Fibroblast of peridontal ligament (primary cell): ENCODE measurements at regions not wholly inside any gene's neighbourhood (a gene's known extent, or its start where the extent isn't known, plus 50 kb on each side); places are given as distances from the start of the nearest gene placed in this dataset.

ENCODE experiments used
- DNase-seq: peaks from one replicate; pipeline ENCODE4 v3.0.0-alpha.2; 2010; ENCODE audit errors: extremely low read depth

- no peak for DNase-seq
These were observed 50.2 kb upstream of the BCL11A start for GRCh38 chr2:60603533-60604190.

- DNase-seq: no peak
These were observed 51.1 kb upstream of the BCL11A start for GRCh38 chr2:60604486-60605064.

GRCh38 chr2:60605866-60606265 is 52.4 kb upstream of the BCL11A start:
- DNase-seq: no peak

GRCh38 chr2:60608679-60609078 is 55.2 kb upstream of the BCL11A start:
- no peak for DNase-seq

DNA sequence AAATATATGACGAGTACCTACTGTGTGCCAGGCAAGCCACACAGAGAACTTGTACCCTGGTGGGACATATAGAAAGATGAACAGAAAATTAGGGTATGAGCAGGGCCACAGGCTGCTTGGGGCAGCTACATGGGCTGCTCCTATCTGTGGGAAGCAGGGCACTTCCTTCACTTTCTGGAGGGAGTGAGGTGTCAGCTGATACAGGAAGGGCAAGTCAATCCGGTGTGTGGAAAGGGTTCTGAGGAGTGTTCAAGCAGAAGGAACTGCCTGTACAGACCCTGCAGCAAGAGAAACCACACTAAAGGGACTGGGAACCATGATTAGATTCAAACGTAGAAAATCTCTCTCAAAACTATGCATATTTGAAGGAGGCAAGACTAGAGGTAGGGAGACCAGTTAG is 58.6 kb upstream of the BCL11A start:
- no peak for DNase-seq

GRCh38 chr2:60614319-60614718 is 60.9 kb upstream of the BCL11A start:
- no peak for DNase-seq

DNA sequence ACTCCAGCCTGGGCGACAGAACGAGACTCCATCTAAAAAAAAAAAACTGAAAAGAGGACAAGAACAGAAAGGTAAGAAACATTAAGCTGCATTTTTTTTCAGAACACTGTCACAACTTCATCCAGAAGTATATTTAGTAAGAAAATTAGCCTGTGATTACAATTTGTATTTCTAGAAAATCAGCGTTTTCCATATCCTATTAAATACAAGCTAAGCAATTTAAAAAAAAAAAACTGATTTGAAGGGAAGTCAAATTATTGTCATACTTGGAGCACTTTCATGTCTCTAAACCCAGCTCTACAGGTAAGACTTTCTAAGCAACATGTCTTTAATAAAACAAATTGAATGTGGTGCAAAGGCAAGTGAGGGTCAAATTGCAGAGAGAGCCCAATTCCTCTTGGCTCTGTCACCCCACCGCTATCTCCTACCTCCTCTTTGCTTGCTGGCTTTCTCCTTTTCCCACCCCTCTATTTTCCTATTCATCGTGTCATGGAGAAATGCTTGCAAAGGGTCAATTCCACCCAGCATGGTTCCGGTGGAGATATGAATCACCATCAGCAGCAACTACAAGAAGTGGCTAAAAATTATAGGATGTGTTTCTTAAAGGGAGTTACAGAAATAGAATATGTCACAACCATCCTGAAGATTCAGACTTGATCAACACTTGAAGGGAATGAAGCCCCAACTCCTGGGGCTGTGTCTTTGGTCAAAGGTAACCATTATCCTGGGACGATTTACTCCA is 68.4 kb upstream of the BCL11A start:
- DNase-seq: no peak

DNA sequence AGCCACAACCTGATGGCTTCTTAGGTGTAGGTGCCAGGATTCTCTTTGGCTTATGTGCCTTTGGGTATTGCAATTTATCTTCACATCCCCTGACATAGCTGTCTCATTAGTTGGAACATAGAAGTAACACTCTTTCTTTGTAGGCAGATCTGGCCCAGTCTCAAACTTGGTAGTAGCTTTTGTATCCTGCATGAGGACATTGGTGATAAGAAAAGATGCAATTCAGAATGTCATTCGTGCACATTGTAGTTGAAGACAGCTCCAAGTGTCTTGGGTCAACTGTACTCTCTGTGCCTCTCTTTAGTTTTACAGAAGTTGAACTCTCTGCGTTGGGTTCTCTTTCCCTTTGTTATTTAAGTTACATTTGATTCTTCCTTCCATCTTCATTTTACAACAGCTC is 69.6 kb upstream of the BCL11A start:
- no peak for DNase-seq

DNA sequence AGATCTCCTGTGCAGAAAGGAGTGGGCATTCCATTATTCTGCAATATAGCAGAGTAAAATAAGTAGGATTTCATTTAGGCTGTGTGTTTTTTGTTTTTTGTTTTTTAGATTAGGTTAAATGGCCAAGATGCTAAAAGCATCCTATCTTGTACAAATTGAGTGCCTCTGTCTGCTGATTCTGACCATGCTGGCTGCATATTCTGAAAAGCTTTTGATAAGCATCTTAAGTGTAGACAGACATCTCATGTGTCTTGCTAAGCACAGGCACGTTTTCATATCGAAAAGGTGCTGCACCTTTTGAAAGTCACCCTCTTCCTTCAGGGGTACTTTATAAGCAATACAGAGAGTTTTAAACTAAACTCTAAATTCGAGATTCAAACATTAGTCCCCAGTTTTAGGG is 74.0 kb upstream of the BCL11A start:
- no peak for DNase-seq

GRCh38 chr2:60628026-60628425 is 74.6 kb upstream of the BCL11A start:
- no peak for DNase-seq

- DNase-seq: no peak
These were observed 75.3 kb upstream of the BCL11A start for GRCh38 chr2:60628615-60629304.

- no peak for DNase-seq
These were observed 75.8 kb upstream of the BCL11A start for GRCh38 chr2:60629305-60629662.

- no peak for DNase-seq
These were observed 76.4 kb upstream of the BCL11A start for GRCh38 chr2:60629801-60630385.

GRCh38 chr2:60633615-60634014 is 80.2 kb upstream of the BCL11A start:
- DNase-seq: no peak

DNA sequence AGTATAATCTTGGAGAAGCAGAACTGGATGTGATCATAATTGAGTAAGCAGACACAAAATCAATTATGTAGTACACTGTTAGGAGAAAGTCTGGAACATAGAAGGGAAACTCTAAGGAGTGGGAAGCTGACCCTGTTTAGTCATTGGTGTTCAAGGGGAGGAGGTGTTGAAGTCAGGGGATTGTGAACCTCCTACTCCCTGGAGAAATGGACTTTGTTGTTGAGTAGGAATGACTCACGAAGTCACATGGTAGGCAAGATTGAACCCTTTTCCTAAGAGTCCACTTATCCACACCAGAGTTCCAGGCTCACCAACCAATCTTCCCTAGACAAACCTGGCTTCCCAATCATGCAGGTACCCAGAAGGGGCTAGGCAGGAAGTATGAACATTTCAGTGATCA is 81.0 kb upstream of the BCL11A start:
- DNase-seq: peak; percentile 1

DNA sequence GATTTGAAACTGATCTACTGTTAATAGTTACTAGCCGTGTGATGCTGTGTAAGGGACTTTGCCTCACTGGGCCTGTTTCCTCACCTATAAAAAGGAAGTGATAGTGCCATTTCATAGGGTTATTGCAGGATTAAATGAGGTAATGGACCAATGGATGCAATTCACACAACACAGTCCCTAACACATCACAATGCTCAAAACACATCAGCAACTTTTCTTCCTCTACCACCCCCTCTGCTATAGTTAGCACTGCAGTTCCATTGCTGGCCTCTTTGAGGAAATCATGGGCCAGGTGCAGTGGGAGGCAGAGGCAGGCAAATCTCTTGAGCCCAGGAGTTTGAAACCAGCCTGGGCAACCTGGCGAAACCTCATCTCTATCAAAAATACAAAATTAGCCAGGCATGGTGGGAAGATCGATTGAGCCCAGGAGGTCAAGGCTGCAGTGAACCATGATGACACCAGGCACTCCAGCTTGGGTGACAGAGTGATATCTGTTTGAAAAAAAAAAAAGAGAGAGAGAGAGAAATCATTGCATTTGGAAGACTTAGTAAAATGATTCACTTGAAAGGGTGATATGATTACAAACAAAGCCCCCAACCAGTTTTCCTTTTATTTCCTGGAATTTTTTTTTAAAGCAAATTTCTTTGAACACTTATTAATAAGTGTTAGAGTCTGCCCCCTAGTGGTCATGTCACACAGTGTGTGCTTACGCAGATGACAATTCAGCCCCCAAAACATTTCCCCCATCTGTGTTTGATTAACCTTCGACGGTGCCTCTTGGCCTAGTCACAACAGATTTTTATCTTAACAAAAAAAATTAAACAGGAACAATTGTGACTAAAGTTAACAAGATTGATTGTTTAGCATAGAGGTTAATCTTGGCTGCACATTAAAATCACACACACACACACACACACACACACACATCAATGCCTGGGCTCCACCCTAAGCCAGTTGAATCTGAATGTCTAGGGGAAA is 88.6 kb upstream of the BCL11A start:
- peak; percentile 60 for DNase-seq

DNA sequence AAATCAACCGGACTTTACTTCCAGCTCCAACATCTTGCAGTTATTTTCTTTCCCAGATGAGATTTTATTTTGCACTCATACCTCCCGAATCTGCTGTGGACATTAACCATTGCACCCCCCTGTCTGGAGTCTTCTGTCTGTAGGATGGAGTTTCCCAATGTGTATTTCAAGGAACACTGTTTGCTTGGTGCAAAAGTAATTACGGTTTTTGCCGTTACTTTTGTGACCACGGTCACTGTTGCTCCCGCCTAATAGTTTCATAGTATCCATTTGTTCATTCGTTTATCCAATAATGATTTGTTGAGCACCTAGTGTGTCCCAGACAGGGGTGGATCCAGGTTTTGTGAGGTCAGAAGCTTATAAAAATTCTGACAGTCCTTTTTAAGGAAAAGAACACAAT is 90.3 kb upstream of the BCL11A start:
- DNase-seq: no peak

DNA sequence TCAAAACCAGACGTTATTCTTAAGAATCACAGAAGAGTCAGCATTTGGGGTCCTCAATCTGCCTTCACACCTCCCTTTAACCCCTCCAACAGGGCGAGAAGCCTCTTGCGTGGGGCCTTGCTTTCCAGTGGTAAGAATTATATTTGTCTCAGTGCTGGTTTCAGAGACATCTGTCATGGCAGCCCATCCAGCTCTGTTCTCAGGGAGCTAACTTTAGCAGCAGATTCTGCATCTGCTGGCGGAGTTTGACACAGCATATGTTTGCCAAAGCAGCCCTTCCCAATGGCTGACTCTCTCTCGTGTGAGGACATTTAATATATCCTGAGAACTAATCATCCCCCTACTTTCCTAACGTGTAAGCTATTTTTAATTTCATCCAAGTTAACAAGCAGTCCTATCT is 91.5 kb upstream of the BCL11A start:
- DNase-seq: no peak

- DNase-seq: no peak
These were observed 94.7 kb upstream of the BCL11A start for GRCh38 chr2:60648191-60648590.

- no peak for DNase-seq
These were observed 96.3 kb upstream of the BCL11A start for GRCh38 chr2:60649721-60650120.

- DNase-seq: no peak
These were observed 99.4 kb upstream of the BCL11A start for GRCh38 chr2:60652832-60653340.
